HG02884 (cell line): ENCODE measurements at regions not wholly inside any gene's neighbourhood (a gene's known extent, or its start where the extent isn't known, plus 50 kb on each side); places are given as distances from the start of the nearest gene placed in this dataset.
A peak's percentile ranks its signal among the peaks of the same experiment; 100 is the strongest.
"Not testable (repeated sequence)": the region's sequence is repeated elsewhere in the genome, so short reads cannot be mapped to it uniquely, and the experiment has no call there.

Experiments
- ATAC-seq: cut with Tn5 transposase; IDR thresholded peaks from one replicate; pipeline ENCODE4 v1.9.1; 2021; ENCODE audit warnings: mild to moderate bottlenecking, moderate library complexity; ENCODE audit not compliant: unreplicated experiment

DNA sequence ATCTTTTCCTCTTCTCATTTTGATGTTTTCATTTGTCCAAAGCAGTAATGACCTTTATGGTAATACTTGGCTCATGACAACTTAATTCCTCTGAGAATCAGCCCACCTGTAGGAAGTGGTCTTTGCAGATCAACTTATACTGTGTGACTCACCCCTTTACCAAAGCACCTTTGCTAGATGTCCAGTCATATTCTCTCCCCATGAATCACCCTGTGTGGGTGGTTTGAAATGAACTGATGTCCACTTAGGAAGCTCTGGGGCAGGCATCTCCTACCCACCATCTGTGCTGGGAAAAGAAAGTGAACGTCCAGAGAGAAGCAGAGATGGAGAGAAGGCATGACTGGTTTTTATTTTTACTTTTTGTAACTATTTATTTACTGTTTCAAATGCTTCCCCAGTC, 410.3 kb downstream of the KIF20B start:
- ATAC-seq = no peak

GRCh38 chr10:90112681-90113080, 411.3 kb downstream of the KIF20B start:
- no peak for ATAC-seq

- ATAC-seq = not testable (repeated sequence)
These were observed 417.2 kb downstream of the KIF20B start for GRCh38 chr10:90118567-90118966.

- ATAC-seq = not testable (repeated sequence)
These were observed 418.4 kb downstream of the KIF20B start for GRCh38 chr10:90119631-90120280.

DNA sequence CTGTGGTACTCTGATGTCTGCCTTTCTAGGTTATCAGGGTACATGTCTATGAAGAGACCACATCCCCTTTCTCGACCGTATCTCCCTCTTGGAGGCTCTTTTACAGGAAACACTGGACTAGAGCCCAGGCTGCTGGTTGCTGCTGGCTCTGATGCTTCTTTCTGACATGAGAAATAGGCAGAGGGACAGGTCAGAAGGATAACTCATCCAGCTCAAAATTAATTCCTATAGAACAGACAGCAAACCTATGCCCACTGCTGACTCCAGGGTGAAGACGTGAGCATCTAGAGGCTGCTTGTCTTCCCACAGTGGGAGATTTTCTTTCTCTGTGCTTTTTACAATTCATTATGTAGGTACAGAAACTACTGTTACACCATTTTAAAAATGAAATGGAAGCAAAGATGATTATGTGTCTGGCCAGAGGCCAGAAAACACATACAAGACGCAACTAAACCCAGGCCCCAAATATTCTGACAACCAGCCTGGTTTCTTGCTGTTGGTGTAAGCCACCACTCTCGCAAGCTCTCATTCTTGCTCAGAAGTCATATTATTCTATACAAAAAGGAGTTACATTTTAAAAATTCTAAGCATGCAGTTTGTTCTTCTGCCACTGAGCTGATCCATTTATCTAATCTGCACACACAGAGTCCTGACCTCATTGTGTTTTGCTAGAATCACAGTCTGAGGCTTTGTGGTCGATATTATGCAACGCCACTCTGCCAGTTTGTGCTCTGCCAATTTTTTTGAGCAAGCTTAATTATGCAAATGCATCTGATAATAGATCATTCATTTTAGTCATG, 424.3 kb downstream of the KIF20B start:
- no peak for ATAC-seq

DNA sequence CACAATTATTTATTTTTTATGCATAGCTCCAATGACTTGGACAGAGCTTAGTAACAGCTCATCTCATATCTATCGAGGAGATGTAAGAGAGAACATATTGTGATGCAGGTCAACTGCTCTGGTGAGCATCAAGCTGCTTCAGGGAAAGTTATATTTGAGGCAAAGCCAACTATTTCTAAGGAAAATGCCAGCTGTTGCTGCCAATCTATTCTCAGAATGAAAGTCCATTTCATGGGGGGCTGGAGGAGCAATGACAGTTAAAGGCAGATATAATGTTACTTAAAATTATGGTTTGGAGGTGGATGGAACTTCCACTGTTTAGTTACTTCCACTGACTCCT, 424.8 kb downstream of the KIF20B start:
- ATAC-seq = no peak

DNA sequence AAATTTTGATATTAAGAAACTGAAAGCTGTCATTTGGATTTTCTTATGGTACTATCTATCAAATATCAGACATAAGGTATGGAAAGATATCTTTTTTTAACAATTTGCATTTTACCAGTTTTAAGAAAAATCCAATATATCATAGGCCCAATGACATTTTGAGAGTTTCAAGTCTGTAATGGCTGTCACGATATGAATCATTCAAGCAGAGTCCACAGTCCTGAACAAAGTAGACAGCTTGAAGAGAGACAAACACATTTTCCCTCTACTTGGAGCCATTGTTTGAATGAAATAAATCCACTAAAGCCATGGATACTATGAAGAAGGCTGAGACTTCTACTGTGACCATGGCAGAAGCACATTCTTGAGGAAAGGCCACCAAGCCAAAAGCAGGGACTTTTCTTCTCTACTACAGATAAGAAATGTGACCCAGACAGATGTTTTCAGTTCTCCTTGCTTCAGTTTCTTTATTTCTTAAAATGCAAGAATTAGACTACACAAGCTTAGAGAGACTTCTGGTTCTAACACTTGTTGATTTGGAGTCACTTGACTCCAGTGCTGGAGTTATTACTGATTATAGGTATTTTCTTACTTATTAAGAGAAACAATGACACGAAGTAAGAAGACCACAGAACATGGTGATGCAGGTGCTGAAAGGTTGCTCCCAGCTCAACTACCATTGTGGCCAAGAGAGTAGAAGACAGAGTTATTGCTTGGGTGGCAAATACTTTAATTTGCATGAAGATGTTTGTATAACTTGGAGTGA, 429.1 kb downstream of the KIF20B start:
- peak; percentile 58 for ATAC-seq

GRCh38 chr10:90133606-90134005, 432.2 kb downstream of the KIF20B start:
- ATAC-seq = no peak

- ATAC-seq = no peak
These were observed 435.4 kb downstream of the KIF20B start for GRCh38 chr10:90136731-90137316.

- no peak for ATAC-seq
These were observed 437.5 kb downstream of the KIF20B start for GRCh38 chr10:90138844-90139243.

GRCh38 chr10:90141791-90142190, 440.4 kb downstream of the KIF20B start:
- no peak for ATAC-seq

DNA sequence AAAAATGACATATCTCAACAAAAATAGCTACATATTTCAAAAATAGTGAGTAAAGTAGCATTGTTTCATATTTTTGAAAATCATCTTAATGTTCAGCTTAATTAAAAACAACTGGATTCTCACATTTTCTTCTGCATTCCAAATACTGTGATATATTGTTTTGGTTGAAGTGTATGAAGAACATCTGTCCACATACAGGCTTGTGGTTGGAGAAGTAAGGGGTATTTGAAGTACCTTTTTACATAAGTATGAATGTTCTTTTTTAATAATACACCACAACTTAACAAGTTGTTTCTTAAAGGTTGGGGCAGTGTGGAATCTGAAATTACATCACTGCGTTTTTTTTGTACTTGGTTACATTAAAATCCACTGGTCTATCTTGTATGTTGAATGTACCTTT, 442.5 kb downstream of the KIF20B start:
- no peak for ATAC-seq

DNA sequence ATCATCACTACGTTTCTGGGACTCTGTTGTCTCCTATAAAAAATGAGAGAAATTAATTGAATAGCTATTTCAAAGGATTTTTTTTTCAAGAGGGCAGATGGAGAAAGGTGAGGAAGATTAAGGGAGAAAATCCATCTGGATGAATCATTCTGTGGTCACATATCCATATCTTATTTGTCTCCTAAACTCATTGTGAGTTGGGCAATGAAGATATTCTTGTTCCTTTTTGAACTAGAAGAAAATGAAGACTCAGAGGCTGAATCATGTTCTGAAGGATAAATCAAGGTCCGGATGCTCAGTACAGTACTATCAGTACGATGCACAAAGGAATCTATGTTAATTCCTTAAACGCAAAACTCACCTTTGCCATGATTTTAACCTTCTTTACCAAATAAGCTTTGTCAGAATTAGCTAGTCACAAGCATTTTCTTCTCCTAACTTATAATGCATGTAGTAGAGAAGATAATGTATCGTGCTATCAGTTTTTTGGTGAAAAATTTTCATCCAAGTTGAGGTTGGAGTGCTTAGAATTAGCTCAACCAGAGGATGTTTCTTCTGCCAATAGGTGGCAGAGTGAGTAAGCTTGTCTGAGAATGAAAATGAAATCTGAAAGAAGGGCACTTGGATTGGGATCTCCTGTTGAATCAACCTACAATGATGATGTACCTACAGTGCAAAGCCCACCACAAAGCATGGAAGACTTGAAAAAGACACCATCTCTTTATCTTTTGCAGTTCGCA, 446.9 kb downstream of the KIF20B start:
- ATAC-seq = no peak

DNA sequence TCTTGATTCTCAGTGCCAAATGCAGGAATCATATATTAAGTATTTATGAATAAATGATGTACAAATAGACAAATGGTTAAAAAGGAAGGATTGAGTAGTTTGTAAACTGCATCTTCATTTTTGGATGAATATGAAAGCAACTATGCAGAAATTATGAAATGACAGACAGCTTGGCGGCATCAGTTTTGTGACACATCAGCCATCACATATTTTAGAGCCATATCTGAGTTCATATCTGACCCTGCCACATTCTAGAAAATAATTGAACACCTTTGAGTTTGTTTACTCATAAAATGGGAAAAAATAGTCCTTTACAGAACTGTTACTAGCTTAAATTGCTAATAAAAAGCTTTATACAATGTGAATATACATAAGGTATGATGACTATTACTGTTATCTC, 448.2 kb downstream of the KIF20B start:
- no peak for ATAC-seq

DNA sequence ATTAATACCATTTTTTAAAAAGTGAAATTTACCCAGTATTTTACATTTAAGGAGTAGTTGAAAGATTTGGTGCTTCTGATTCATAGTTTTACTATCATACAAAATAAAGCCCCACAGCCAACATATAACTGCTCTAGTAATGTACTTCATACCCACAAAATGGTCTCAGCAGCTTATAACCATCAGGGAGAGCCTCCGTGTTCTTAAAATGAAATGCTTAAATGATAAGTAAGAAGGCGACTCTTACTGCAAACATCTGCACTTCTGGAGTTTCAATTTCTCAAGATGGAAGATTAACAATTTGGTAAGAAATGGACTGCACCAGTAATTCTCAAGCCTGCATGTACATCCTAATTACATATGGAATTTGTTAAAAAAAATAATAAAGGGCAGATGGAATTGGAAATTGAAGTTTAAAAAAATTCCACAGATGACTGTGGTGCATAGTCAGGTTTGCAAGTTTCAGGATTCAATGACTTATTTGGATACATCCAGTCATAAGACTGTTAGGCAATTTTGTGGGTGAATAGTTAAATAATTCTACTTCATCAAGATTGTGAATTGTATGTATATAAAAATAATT, 461.0 kb downstream of the KIF20B start:
- ATAC-seq = no peak

- ATAC-seq = peak; percentile 82
These were observed 466.0 kb downstream of the KIF20B start for GRCh38 chr10:90167174-90168064.

DNA sequence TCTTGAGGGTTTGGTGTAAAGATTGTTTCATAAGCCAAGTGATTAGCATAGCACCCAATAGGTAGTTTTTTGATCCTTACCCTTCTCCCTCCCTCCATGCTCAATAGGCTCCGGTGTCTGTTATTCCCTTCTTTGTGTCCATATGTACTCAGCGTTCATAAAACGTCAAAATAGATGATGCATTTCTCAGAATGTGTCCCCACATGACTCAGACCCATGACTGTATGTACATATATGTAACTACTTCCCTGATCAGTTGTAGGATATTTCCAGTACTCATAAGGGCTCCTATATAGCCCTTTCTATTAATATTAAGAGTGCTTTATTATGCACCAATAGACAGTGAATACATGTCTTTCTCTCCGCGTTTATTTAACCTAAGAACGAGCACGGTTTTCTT, 466.9 kb downstream of the KIF20B start:
- ATAC-seq = no peak

GRCh38 chr10:90171014-90171722, 469.8 kb downstream of the KIF20B start:
- ATAC-seq = no peak

- no peak for ATAC-seq
These were observed 473.1 kb downstream of the KIF20B start for GRCh38 chr10:90174531-90174930.
